HG03354 (cell line): ENCODE measurements at regions not wholly inside any gene's neighbourhood (a gene's known extent, or its start where the extent isn't known, plus 50 kb on each side); places are given as distances from the start of the nearest gene placed in this dataset.

Source experiments
- ATAC-seq: cut with Tn5 transposase; IDR thresholded peaks from one replicate; pipeline ENCODE4 v1.9.1; 2021; ENCODE audit warnings: mild to moderate bottlenecking; ENCODE audit not compliant: unreplicated experiment, poor library complexity, severe bottlenecking

DNA sequence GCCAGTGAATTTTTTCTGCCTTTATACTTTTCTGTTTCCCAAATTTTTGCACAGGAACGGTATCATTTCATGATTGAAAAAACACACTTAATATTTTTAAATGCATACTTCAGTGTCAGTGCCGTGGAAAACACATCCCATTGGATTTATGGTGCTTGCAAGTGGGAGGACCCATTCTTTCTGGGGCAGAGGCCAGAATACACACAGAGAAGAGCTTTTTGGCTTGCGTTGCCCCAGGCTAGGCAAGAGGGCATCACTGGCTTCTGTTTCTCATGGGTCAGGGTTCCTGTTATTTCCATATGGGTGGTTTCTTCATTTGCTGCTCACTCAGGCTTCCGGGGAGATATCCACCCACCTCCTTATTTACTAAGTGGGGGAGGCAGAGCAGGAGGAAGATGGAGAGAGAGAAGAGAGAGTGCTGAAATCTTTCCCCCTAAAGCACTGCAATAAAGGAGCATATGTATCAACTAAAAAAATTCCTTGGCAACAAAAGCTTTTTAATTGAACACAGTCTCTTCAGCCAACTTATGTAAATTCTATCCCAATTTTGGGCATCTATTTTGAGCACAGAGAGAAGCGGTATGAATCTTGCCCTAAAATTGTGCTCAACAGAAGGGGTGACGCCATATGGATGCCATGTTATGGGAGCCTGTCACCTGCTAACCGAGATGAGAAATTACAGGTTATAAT lies 66.0 kb upstream of the KIRREL3 start:
- no peak for ATAC-seq

DNA sequence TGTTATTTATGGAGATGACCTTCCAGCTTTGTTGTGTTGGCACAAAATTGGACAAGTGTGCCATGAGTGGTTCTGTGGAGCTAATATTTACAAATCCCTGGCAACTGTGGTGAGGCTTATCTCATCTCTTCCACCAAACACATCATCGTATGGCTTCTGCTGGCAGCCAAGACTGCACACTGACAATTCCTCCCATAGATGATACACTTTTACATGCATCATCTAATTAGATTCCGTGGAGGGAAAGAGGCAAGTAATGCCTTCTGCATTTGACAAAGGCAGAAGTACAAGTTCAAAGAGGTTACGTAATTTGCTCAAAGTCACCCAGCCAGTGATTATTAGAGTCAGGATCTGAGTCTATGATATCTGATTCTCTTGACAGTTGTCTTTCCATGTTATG lies 62.7 kb upstream of the KIRREL3 start:
- no peak for ATAC-seq

- ATAC-seq = no peak
These were observed 61.4 kb upstream of the KIRREL3 start for GRCh38 chr11:127061947-127062346.

DNA sequence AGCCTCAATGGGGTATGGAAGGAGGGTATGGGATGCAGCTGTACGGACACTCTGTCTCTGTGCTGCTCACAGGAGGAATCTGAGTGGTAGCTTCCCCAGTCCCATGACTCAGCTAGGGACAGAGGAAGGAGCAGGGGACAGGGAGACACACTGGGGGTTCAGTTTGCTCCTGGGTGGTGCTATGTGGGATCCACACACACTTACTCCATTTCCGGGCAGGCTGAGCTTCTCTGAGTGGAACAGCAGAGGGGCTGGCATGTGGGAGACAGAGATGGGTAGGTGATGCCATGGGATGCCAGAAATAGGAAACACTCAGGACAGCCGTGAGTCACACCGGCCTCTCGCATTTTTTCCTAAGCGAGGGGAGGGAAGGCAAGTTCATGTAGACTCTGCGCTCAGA lies 59.2 kb upstream of the KIRREL3 start:
- no peak for ATAC-seq

GRCh38 chr11:127059286-127059685 lies 58.7 kb upstream of the KIRREL3 start:
- ATAC-seq = no peak

DNA sequence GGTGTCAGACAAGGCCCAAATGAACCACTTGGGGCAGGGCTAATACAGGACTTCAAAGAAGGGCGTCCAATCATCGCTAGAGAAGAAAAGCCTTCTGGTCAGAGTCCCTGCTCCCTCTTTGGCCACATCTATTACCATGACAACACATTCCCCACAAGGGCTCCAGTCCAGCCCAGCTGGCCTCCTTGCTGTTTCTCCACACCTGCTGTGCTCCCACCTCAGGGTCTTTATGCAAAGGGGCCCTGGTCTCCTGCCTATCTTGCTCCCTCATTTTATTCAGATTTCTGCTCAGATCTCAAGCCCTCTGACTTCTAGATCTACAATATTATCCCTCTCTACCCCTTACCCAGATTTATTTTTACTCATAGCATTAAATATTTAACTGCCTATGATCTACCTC lies 58.0 kb upstream of the KIRREL3 start:
- ATAC-seq = no peak

DNA sequence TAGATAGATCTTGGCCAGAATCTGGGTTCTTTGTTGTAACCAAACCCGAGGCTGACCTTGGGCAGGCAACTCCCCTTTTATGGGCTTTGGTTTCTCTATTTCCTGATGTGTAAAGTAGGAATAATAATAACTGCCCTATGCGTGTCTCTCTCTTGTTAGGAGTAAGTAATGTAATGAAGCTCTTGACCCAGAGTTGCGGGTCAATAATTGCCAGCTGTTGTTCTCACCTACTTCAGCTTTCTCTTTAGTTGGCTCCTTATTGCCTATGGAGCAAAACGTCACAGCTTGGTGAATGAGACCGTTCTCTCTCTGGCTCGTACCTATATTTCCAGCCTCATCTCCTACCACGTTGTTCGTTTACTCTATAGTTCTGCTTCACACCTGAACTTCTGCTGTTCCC lies 56.6 kb upstream of the KIRREL3 start:
- no peak for ATAC-seq

GRCh38 chr11:127056338-127056971 lies 55.9 kb upstream of the KIRREL3 start:
- no peak for ATAC-seq

DNA sequence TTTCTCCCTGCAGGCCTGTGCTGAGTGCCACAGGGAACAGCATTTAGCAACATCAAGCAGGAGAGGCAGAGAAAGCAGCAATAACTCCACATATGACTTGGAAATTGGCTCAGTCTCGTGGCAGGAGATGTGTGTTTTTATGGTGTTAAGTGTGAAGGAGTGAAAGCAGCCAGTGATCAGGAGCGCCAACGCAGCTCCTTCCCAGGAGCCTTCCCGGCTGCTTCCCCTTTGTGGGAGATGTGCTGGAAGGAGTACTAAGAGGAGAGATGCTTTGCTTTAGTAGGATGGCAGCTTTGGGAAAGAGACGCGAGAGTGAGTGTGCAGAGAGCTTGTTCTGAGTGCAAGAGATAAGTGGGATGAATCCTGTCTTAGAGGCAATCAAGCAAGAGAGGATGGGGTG lies 54.7 kb upstream of the KIRREL3 start:
- ATAC-seq = no peak

GRCh38 chr11:127054153-127054552 lies 53.6 kb upstream of the KIRREL3 start:
- ATAC-seq = no peak

GRCh38 chr11:127052404-127052803 lies 51.8 kb upstream of the KIRREL3 start:
- no peak for ATAC-seq
